ENCODE measurements at regions not wholly inside any gene's neighbourhood (a gene's known extent, or its start where the extent isn't known, plus 50 kb on each side); places are given as distances from the start of the nearest gene placed in this dataset.

GRCh38 chr6:159444056-159444760 lies 248.8 kb downstream of the SOD2 start:
- TF ChIP-seq CTCF (IDR thresholded peaks at IDR 0.05; ENCODE audit: low read depth, low read length, poor library complexity, severe bottlenecking) (no peak), EZH2phosphoT487 (IDR thresholded peaks at IDR 0.05; ENCODE audit: borderline replicate concordance, low read length) (no peak)
